IMR-90 (cell line): ENCODE measurements at regions not wholly inside any gene's neighbourhood (a gene's known extent, or its start where the extent isn't known, plus 50 kb on each side); places are given as distances from the start of the nearest gene placed in this dataset.

Experiments used
- ATAC-seq: fragments of 200-7000 bp; cut with Tn5 transposase; 2 replicates; pipeline ENCODE4 v1.9.1; 2020; ENCODE audit warnings: low read depth, mild to moderate bottlenecking, moderate library complexity
- BruUV-seq: library from RNA; stranded (reverse); fragments of 400-500 nt; replicated peaks from 2 replicates; lab custom pipeline; 2021; lab: Mats Ljungman, UMichigan
- CTCF ChIA-PET: fragments of 300-600 bp; formaldehyde crosslinking; extraction: SDS; loops from one replicate; lab custom pipeline; 2021; ENCODE audit warnings: antibody characterized with exemption; lab: Yijun Ruan, JAX
- POLR2A ChIA-PET: fragments of 300-600 bp; sonication (Branson Sonifier 250); formaldehyde crosslinking; loops from one replicate; lab custom pipeline; 2022; ENCODE audit warnings: antibody characterized with exemption; ENCODE audit not compliant: unreplicated experiment; lab: Charles Lee
- DNase-seq: peaks from one replicate; pipeline ENCODE4 v3.0.0; 2013
- H2AFZ ChIP-seq: replicated peaks from 2 replicates; pipeline ENCODE3; 2013; ENCODE audit warnings: low read length, mild to moderate bottlenecking; ENCODE audit not compliant: poor library complexity
- H2AK5ac ChIP-seq: 2 replicates; pipeline ENCODE4 v1.6.1; 2013; ENCODE audit warnings: low read depth, low read length, inconsistent platforms
- H2AK9ac ChIP-seq: replicated peaks from 2 replicates; pipeline ENCODE3; 2013; ENCODE audit warnings: mild to moderate bottlenecking, low read depth, low read length, moderate library complexity; ENCODE audit not compliant: poor library complexity
- H2BK120ac ChIP-seq: 2 replicates; pipeline ENCODE4 v1.6.1; 2013; ENCODE audit warnings: low read depth, low read length, inconsistent platforms
- H2BK15ac ChIP-seq: 3 replicates; pipeline ENCODE4 v1.6.1; 2013; ENCODE audit warnings: low read depth, low read length, inconsistent platforms
- H2BK20ac ChIP-seq: 2 replicates; pipeline ENCODE4 v1.6.1; 2013; ENCODE audit warnings: low read depth, mild to moderate bottlenecking, inconsistent platforms, low read length, moderate library complexity
- H2BK5ac ChIP-seq: 2 replicates; pipeline ENCODE4 v1.6.1; 2013; ENCODE audit warnings: mild to moderate bottlenecking, low read depth, low read length, inconsistent platforms; ENCODE audit not compliant: poor library complexity, severe bottlenecking
- H3K14ac ChIP-seq: replicated peaks from 2 replicates; pipeline ENCODE4 v1.6.1; 2013; ENCODE audit warnings: low read depth, low read length, inconsistent platforms
- H3K18ac ChIP-seq: 2 replicates; pipeline ENCODE4 v1.6.1; 2013; ENCODE audit warnings: low read depth, low read length, control low read depth
- H3K23ac ChIP-seq: 2 replicates; pipeline ENCODE4 v1.6.1; 2013; ENCODE audit warnings: low read depth, low read length, inconsistent platforms
- H3K27ac ChIP-seq: 2 replicates; pipeline ENCODE4 v1.5.1; 2013; ENCODE audit warnings: mild to moderate bottlenecking, control low read depth, low read length; ENCODE audit not compliant: insufficient read depth
- H3K27me3 ChIP-seq: 2 replicates; pipeline ENCODE4 v1.6.1; 2013; ENCODE audit warnings: low read length; ENCODE audit not compliant: control insufficient read depth, insufficient read depth
- H3K36me3 ChIP-seq: 2 replicates; pipeline ENCODE4 v1.6.1; 2013; ENCODE audit warnings: low read length, mixed read lengths; ENCODE audit not compliant: control insufficient read depth, insufficient read depth
- H3K4ac ChIP-seq: 2 replicates; pipeline ENCODE4 v1.6.1; 2013; ENCODE audit warnings: low read depth, low read length, inconsistent platforms
- H3K4me1 ChIP-seq: 2 replicates; pipeline ENCODE4 v1.6.1; 2013; ENCODE audit warnings: low read length, mixed read lengths; ENCODE audit not compliant: control insufficient read depth, insufficient read depth
- H3K4me2 ChIP-seq: 2 replicates; pipeline ENCODE4 v1.6.1; 2013; ENCODE audit warnings: low read depth, mild to moderate bottlenecking, control low read depth, low read length, moderate library complexity
- H3K4me3 ChIP-seq: 2 replicates; pipeline ENCODE4 v1.5.1; 2013; ENCODE audit warnings: low read depth, mild to moderate bottlenecking, control low read depth, low read length, moderate library complexity; ENCODE audit not compliant: insufficient read depth
- H3K56ac ChIP-seq: 2 replicates; pipeline ENCODE4 v1.6.1; 2013; ENCODE audit warnings: low read length, inconsistent platforms; ENCODE audit not compliant: insufficient read depth; ENCODE audit errors: extremely low read depth
- H3K79me1 ChIP-seq, 2 experiments: 2 replicates each; pipeline ENCODE4 v1.6.1; 2013; ENCODE audit warnings: low read length in 2 of 2, inconsistent platforms in 1 of 2, low read depth in 1 of 2
- H3K9ac ChIP-seq: 2 replicates; pipeline ENCODE4 v1.6.1; 2013; ENCODE audit warnings: low read depth, low read length, control low read depth
- H3K9me1 ChIP-seq: 2 replicates; pipeline ENCODE4 v1.6.1; 2013; ENCODE audit warnings: low read length, inconsistent platforms; ENCODE audit not compliant: insufficient read depth
- H3K9me3 ChIP-seq: 2 replicates; pipeline ENCODE4 v1.6.1; 2013; ENCODE audit warnings: low read length; ENCODE audit not compliant: control insufficient read depth, insufficient read depth
- H4K20me1 ChIP-seq: 2 replicates; pipeline ENCODE4 v1.6.1; 2013; ENCODE audit warnings: low read length, inconsistent platforms; ENCODE audit not compliant: insufficient read depth
- H4K5ac ChIP-seq: 2 replicates; pipeline ENCODE4 v1.6.1; 2013; ENCODE audit warnings: mild to moderate bottlenecking, low read depth, low read length, control low read depth
- H4K8ac ChIP-seq, 2 experiments: 2 replicates each; pipeline ENCODE4 v1.6.1; 2013; ENCODE audit warnings: low read depth in 2 of 2, low read length in 2 of 2, control low read depth in 1 of 2, inconsistent platforms in 1 of 2
- H4K91ac ChIP-seq: 2 replicates; pipeline ENCODE4 v1.6.1; 2013; ENCODE audit warnings: low read depth, low read length, inconsistent platforms; ENCODE audit not compliant: insufficient read depth
- CHD1 ChIP-seq: IDR thresholded peaks from 2 replicates; pipeline ENCODE4 v1.6.1; 2012; ENCODE audit warnings: low read depth, low read length, improper control_type of control experiment
- NFE2L2 ChIP-seq: fragments of 150-350 bp; IDR thresholded peaks from 2 replicates; pipeline ENCODE4 v1.6.1; 2016; ENCODE audit warnings: low read depth, mild to moderate bottlenecking, low read length
- RFX5 ChIP-seq: IDR thresholded peaks from 2 replicates; pipeline ENCODE4 v1.8.0; 2012; ENCODE audit warnings: low read depth, mild to moderate bottlenecking, low read length, moderate library complexity
- WGBS, 2 experiments: methylation state at CpG; one replicate each; pipeline versions ENCODE4 v1.1.5 to v1.1.7; 2013; ENCODE audit warnings: missing lambda C conversion rate in 2 of 2; ENCODE audit not compliant: insufficient read length in 1 of 2; ENCODE audit errors: extremely low coverage in 2 of 2; 5-methylcytosine and 5-hydroxymethylcytosine counted together
- dilution Hi-C: fragments of 300-500 bp; cut with HindIII; formaldehyde crosslinking; loops from one replicate; pipeline ENCODE4 v1.14.3; 2018; ENCODE audit warnings: low sequenced_read_pairs; ENCODE audit not compliant: unreplicated experiment
- in situ Hi-C: fragments of 300-500 bp; cut with MboI; formaldehyde crosslinking; loops from 3 replicates; pipeline ENCODE4 v1.14.3; 2019; ENCODE audit warnings: low sequenced_read_pairs, inconsistent platforms, mixed read lengths
- intact Hi-C: fragments of 100-400 bp; cut with micrococcal nuclease; formaldehyde crosslinking; loops from 2 replicates; pipeline ENCODE4 v1.10.0; 2022

GRCh38 chr4:134722306-134722705 is 520.7 kb upstream of the PABPC4L start:
- CTCF ChIA-PET = no interaction called here
- H3K27ac ChIP-seq = no peak overlapping the region

More at GRCh38 chr4:134722306-134722705, 520.7 kb upstream of the PABPC4L start:
- Histone ChIP-seq H3K9ac (no peak overlapping the region), H3K36me3 (no peaks in the 10 kb centered on the region), H3K4me1 (no peaks in the 10 kb centered on the region), H3K4me3 (no peak overlapping the region), H2BK20ac (no peak overlapping the region), H2BK120ac (no peak overlapping the region), H2AK5ac (no peak overlapping the region), H3K79me1 (no peaks in the 10 kb centered on the region), H2BK5ac (no peak overlapping the region), H4K5ac (no peak overlapping the region), H3K23ac (no peak overlapping the region), H2BK15ac (no peak overlapping the region), H3K14ac (no peak overlapping the region), H3K9me3 (no peaks in the 10 kb centered on the region), H4K91ac (no peak overlapping the region), H3K4ac (no peak overlapping the region), H2AFZ (no peak overlapping the region), H3K56ac (no peak overlapping the region), H2AK9ac (no peak overlapping the region), H3K18ac (no peak overlapping the region), H4K20me1 (no peaks in the 10 kb centered on the region), H3K4me2 (no peak overlapping the region), H4K8ac (no peak overlapping the region), H3K27me3 (no peaks in the 10 kb centered on the region), H3K9me1 (no peaks in the 10 kb centered on the region)
- no peak for ATAC-seq
- POLR2A ChIA-PET = no interaction called here
- BruUV-seq = no TSS peak
- in situ Hi-C loops (no loop called here), intact Hi-C loops (no loop called here), dilution Hi-C loops (no loop called here)
- TF ChIP-seq RFX5 (no peak), CHD1 (no peak), NFE2L2 (no peak)
- no peak for DNase-seq
- no CpG with 5 or more reads among the region's 1 CpG for WGBS, 2 experiments
